IPS-15b (cell line): ENCODE measurements at regions not wholly inside any gene's neighbourhood (a gene's known extent, or its start where the extent isn't known, plus 50 kb on each side); places are given as distances from the start of the nearest gene placed in this dataset.

Experiments
- H3K27me3 ChIP-seq: one replicate; pipeline ENCODE4 v1.6.1; 2013; ENCODE audit warnings: low read length; ENCODE audit not compliant: control insufficient read depth, insufficient read depth
- H3K36me3 ChIP-seq: one replicate; pipeline ENCODE4 v1.6.1; 2013; ENCODE audit warnings: low read length; ENCODE audit not compliant: control insufficient read depth, insufficient read depth
- H3K4me1 ChIP-seq: one replicate; pipeline ENCODE4 v1.6.1; 2013; ENCODE audit warnings: mild to moderate bottlenecking, low read length; ENCODE audit not compliant: control insufficient read depth, insufficient read depth
- H3K4me3 ChIP-seq: one replicate; pipeline ENCODE4 v1.5.1; 2013; ENCODE audit warnings: low read depth, low read length
- H3K9ac ChIP-seq: one replicate; pipeline ENCODE4 v1.6.1; 2013; ENCODE audit warnings: low read depth, mild to moderate bottlenecking, low read length
- H3K9me3 ChIP-seq: one replicate; pipeline ENCODE4 v1.6.1; 2013; ENCODE audit warnings: mild to moderate bottlenecking, low read length; ENCODE audit not compliant: control insufficient read depth, insufficient read depth

DNA sequence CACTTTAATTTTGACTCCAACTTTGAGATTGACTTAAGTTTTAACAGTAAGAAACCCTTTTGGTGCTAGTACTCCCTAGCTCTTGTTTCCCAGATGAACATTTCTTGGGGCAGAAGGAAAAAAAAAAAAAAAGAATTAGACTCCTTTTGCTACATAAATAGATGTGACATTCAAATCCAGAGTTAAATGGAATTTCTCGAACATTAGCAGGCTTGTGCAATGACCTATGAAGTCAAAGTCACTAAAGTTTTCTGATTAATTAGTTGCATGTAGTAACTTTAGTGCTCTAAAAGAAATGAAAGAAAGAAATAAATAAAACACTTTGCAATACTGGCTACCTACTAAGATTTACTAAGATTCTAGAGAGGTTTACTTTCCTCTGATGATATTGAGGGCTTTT, 106.8 kb downstream of the TMEM174 start:
- H3K9me3 ChIP-seq, result no peaks in the 10 kb centered on the region
- H3K27me3 ChIP-seq, result no peaks in the 10 kb centered on the region
- peaks cover 4% of the 10 kb centered on the region for H3K4me1 ChIP-seq
- no peaks in the 10 kb centered on the region for H3K36me3 ChIP-seq
- H3K9ac ChIP-seq, result no peak overlapping the region
- no peak overlapping the region for H3K4me3 ChIP-seq

DNA sequence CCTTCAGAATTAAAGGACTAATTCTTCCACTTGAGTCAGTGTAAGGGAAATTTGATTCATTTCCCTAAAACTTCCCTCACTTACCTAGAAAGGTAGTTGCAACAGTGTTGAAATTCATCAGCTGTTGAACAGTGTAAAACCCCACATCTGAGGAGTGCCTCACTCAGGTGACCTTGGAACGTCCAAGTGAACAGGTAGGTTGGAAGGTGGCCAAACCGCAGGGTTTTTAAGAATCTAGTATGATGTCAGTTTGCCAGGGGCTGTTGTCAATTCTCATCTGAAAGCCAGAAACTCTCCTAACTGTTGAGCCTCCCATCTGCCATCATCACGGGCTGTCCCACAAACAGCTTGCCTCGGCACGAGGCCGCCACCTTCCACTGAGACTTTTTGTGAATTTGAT, 105.7 kb downstream of the TMEM174 start:
- Histone ChIP-seq H3K27me3 (no peaks in the 10 kb centered on the region), H3K4me1 (peaks cover 4% of the 10 kb centered on the region), H3K36me3 (no peaks in the 10 kb centered on the region), H3K9ac (no peak overlapping the region), H3K4me3 (no peak overlapping the region), H3K9me3 (no peaks in the 10 kb centered on the region)

- no peak overlapping the region for H3K9ac ChIP-seq
- no peaks in the 10 kb centered on the region for H3K4me1 ChIP-seq
- peaks cover 2% of the 10 kb centered on the region for H3K27me3 ChIP-seq
- H3K36me3 ChIP-seq, result no peaks in the 10 kb centered on the region
- H3K4me3 ChIP-seq, result no peak overlapping the region
- H3K9me3 ChIP-seq, result no peaks in the 10 kb centered on the region
Measured at GRCh38 chr5:73274881-73275663, 102.1 kb downstream of the TMEM174 start.

- H3K9me3 ChIP-seq, result no peaks in the 10 kb centered on the region
- no peaks in the 10 kb centered on the region for H3K4me1 ChIP-seq
- no peaks in the 10 kb centered on the region for H3K36me3 ChIP-seq
Measured at GRCh38 chr5:73274121-73274520, 101.1 kb downstream of the TMEM174 start.

GRCh38 chr5:73273379-73274050, 100.5 kb downstream of the TMEM174 start:
- Histone ChIP-seq H3K4me3 (no peak overlapping the region), H3K9me3 (no peaks in the 10 kb centered on the region)

More at GRCh38 chr5:73274121-73274520, 101.1 kb downstream of the TMEM174 start:
- H3K9ac ChIP-seq, result no peak overlapping the region
- peaks cover 12% of the 10 kb centered on the region for H3K27me3 ChIP-seq
- H3K4me3 ChIP-seq, result no peak overlapping the region

GRCh38 chr5:73272351-73272750, 99.4 kb downstream of the TMEM174 start:
- Histone ChIP-seq H3K9ac (no peak overlapping the region), H3K9me3 (no peaks in the 10 kb centered on the region), H3K36me3 (no peaks in the 10 kb centered on the region), H3K27me3 (peaks cover 22% of the 10 kb centered on the region), H3K4me1 (no peaks in the 10 kb centered on the region), H3K4me3 (no peak overlapping the region)

More at GRCh38 chr5:73273379-73274050, 100.5 kb downstream of the TMEM174 start:
- H3K36me3 ChIP-seq, result no peaks in the 10 kb centered on the region
- no peak overlapping the region for H3K9ac ChIP-seq
- H3K4me1 ChIP-seq, result no peaks in the 10 kb centered on the region
- peaks cover 16% of the 10 kb centered on the region for H3K27me3 ChIP-seq

- no peaks in the 10 kb centered on the region for H3K9me3 ChIP-seq
- H3K36me3 ChIP-seq, result no peaks in the 10 kb centered on the region
- peaks cover 3% of the 10 kb centered on the region for H3K4me1 ChIP-seq
- no peak overlapping the region for H3K4me3 ChIP-seq
- H3K9ac ChIP-seq, result no peak overlapping the region
- peaks cover 31% of the 10 kb centered on the region for H3K27me3 ChIP-seq
Measured at GRCh38 chr5:73268826-73269225, 95.8 kb downstream of the TMEM174 start.

- Histone ChIP-seq H3K9ac (no peak overlapping the region), H3K4me3 (no peak overlapping the region), H3K36me3 (no peaks in the 10 kb centered on the region)
Measured at GRCh38 chr5:73267766-73268435, 94.9 kb downstream of the TMEM174 start.

GRCh38 chr5:73266925-73267765, 94.2 kb downstream of the TMEM174 start:
- no peaks in the 10 kb centered on the region for H3K9me3 ChIP-seq
- H3K4me1 ChIP-seq, result peaks cover 3% of the 10 kb centered on the region
- H3K27me3 ChIP-seq, result peaks cover 31% of the 10 kb centered on the region
- no peak overlapping the region for H3K4me3 ChIP-seq
- no peaks in the 10 kb centered on the region for H3K36me3 ChIP-seq
- H3K9ac ChIP-seq, result no peak overlapping the region

More at GRCh38 chr5:73267766-73268435, 94.9 kb downstream of the TMEM174 start:
- H3K27me3 ChIP-seq, result peaks cover 31% of the 10 kb centered on the region
- no peaks in the 10 kb centered on the region for H3K9me3 ChIP-seq
- peaks cover 3% of the 10 kb centered on the region for H3K4me1 ChIP-seq

GRCh38 chr5:73266176-73266738, 93.3 kb downstream of the TMEM174 start:
- peaks cover 31% of the 10 kb centered on the region for H3K27me3 ChIP-seq
- no peaks in the 10 kb centered on the region for H3K9me3 ChIP-seq
- H3K4me1 ChIP-seq, result peaks cover 3% of the 10 kb centered on the region
- H3K9ac ChIP-seq, result no peak overlapping the region
- H3K4me3 ChIP-seq, result no peak overlapping the region
- no peaks in the 10 kb centered on the region for H3K36me3 ChIP-seq

GRCh38 chr5:73265641-73266040, 92.6 kb downstream of the TMEM174 start:
- H3K4me3 ChIP-seq, result no peak overlapping the region
- H3K9ac ChIP-seq, result no peak overlapping the region
- H3K36me3 ChIP-seq, result no peaks in the 10 kb centered on the region
- H3K27me3 ChIP-seq, result peaks cover 31% of the 10 kb centered on the region
- H3K9me3 ChIP-seq, result no peaks in the 10 kb centered on the region
- peaks cover 3% of the 10 kb centered on the region for H3K4me1 ChIP-seq
